SK-N-SH (cell line): ENCODE measurements at regions not wholly inside any gene's neighbourhood (a gene's known extent, or its start where the extent isn't known, plus 50 kb on each side); places are given as distances from the start of the nearest gene placed in this dataset.

Experiments
- CTCF ChIA-PET: fragments of 300-600, 350-600 bp; formaldehyde crosslinking; extraction: SDS; loops from one replicate; lab custom pipeline; 2021; lab: Yijun Ruan, JAX
- POLR2A ChIA-PET: fragments of 350-600 bp; sonication (Branson Sonifier 250); formaldehyde crosslinking; extraction: SDS; loops from one replicate; lab custom pipeline; 2020; ENCODE audit warnings: antibody characterized with exemption, inconsistent platforms; lab: Yijun Ruan, JAX
- DNase-seq: peaks from one replicate; pipeline ENCODE4 v3.0.0; 2012
- H2AFZ ChIP-seq: fragments of 200-600 bp; sonication (generic); 2 replicates; pipeline ENCODE4 v1.8.1; 2016; ENCODE audit warnings: antibody characterized with exemption, mild to moderate bottlenecking, low read depth
- H3F3A ChIP-seq: fragments of 200-600 bp; sonication (generic); replicated peaks from 2 replicates; pipeline ENCODE3; 2016; ENCODE audit warnings: antibody characterized with exemption, mild to moderate bottlenecking; ENCODE audit not compliant: insufficient read depth
- H3K27ac ChIP-seq, 2 experiments: fragments of 200-500 bp in 1 of 2; fragments of 200-600 bp in 1 of 2; sonication (Bioruptor generic) in 1 of 2; sonication (generic), shearing (Covaris generic) in 1 of 2; 2 replicates each; pipeline versions ENCODE4 v1.5.1 to v1.6.1; 2014 to 2016; ENCODE audit warnings: low read depth in 2 of 2, inconsistent platforms in 1 of 2, low read length in 1 of 2, mild to moderate bottlenecking in 1 of 2, mixed read lengths in 1 of 2
- H3K27me3 ChIP-seq: fragments of 200-600 bp; sonication (generic), shearing (Covaris generic); 2 replicates; pipeline ENCODE4 v1.6.1; 2016; ENCODE audit warnings: mixed run types; ENCODE audit not compliant: insufficient read depth
- H3K36me3 ChIP-seq, 2 experiments: fragments of 200-500 bp in 1 of 2; fragments of 200-600 bp in 1 of 2; sonication (Bioruptor generic) in 1 of 2; sonication (generic) in 1 of 2; replicated peaks in 1 of 2; 2 replicates each; pipeline versions ENCODE3 to v1.5.1; 2014 to 2016; ENCODE audit warnings: low read length in 1 of 2, mild to moderate bottlenecking in 1 of 2; ENCODE audit not compliant: insufficient read depth in 2 of 2, control insufficient read depth in 1 of 2
- H3K4me1 ChIP-seq, 2 experiments: fragments of 200-500 bp in 1 of 2; fragments of 200-600 bp in 1 of 2; sonication (Bioruptor generic) in 1 of 2; sonication (generic), shearing (Covaris generic) in 1 of 2; 2 replicates each; pipeline versions ENCODE4 v1.5.1 to v1.6.1; 2014 to 2016; ENCODE audit warnings: low read depth in 1 of 2, low read length in 1 of 2, mixed run types in 1 of 2; ENCODE audit not compliant: insufficient read depth in 2 of 2, control insufficient read depth in 1 of 2
- H3K4me2 ChIP-seq: fragments of 200-600 bp; sonication (generic), shearing (Covaris generic); 2 replicates; pipeline ENCODE4 v1.6.1; 2017; ENCODE audit warnings: mixed run types
- H3K4me3 ChIP-seq, 2 experiments: fragments of 200-500 bp in 1 of 2; fragments of 200-600 bp in 1 of 2; sonication (Bioruptor generic) in 1 of 2; sonication (generic), shearing (Covaris generic) in 1 of 2; 2 replicates each; pipeline versions ENCODE4 v1.5.1 to v1.8.1; 2014 to 2016; ENCODE audit warnings: low read depth in 2 of 2, inconsistent platforms in 1 of 2, low read length in 1 of 2, mild to moderate bottlenecking in 1 of 2, mixed read lengths in 1 of 2, moderate library complexity in 1 of 2
- H3K79me2 ChIP-seq: fragments of 200-600 bp; sonication (generic); 2 replicates; pipeline ENCODE4 v1.8.1; 2017; ENCODE audit warnings: mild to moderate bottlenecking; ENCODE audit not compliant: insufficient read depth
- H3K9ac ChIP-seq: fragments of 200-600 bp; sonication (generic); 2 replicates; pipeline ENCODE4 v1.6.1; 2017; ENCODE audit warnings: mixed run types
- H3K9me2 ChIP-seq: fragments of 200-600 bp; sonication (generic); 2 replicates; pipeline ENCODE4 v1.6.1; 2017; ENCODE audit warnings: mixed run types
- H3K9me3 ChIP-seq: fragments of 200-600 bp; sonication (generic); 2 replicates; pipeline ENCODE4 v1.6.1; 2017; ENCODE audit warnings: mixed run types, mild to moderate bottlenecking, moderate library complexity
- H4K20me1 ChIP-seq: fragments of 200-600 bp; sonication (generic); 2 replicates; pipeline ENCODE4 v1.6.1; 2017; ENCODE audit warnings: mild to moderate bottlenecking, mixed run types; ENCODE audit not compliant: insufficient read depth
- CHD2 ChIP-seq: fragments of 150-350 bp; IDR thresholded peaks from 2 replicates; pipeline ENCODE4 v1.6.1; 2018; ENCODE audit warnings: low read length; ENCODE audit not compliant: partially characterized antibody
- CTCF ChIP-seq: fragments of 200-600 bp; sonication (generic); IDR thresholded peaks from 2 replicates; pipeline ENCODE4 v1.6.1; 2017; ENCODE audit warnings: antibody characterized with exemption, mild to moderate bottlenecking, moderate library complexity
- GATA2 ChIP-seq: sonication (generic); formaldehyde crosslinking; IDR thresholded peaks from 2 replicates; pipeline ENCODE4 v1.5.0; 2020; ENCODE audit warnings: mild to moderate bottlenecking, missing genetic modification reagents
- IRF3 ChIP-seq: fragments of 150-350 bp; IDR thresholded peaks from 2 replicates; pipeline ENCODE4 v1.6.1; 2016; ENCODE audit warnings: mild to moderate bottlenecking, low read depth, low read length
- JUND ChIP-seq: IDR thresholded peaks from 2 replicates; pipeline ENCODE4 v1.4.0; 2012
- MEF2A ChIP-seq: IDR thresholded peaks from 2 replicates; pipeline ENCODE4 v1.4.0; 2012; ENCODE audit warnings: low read depth, borderline replicate concordance
- MXI1 ChIP-seq: IDR thresholded peaks from 2 replicates; pipeline ENCODE4 v1.6.1; 2012; ENCODE audit warnings: mild to moderate bottlenecking, low read depth, low read length, improper control_type of control experiment
- RAD21 ChIP-seq: IDR thresholded peaks from 2 replicates; pipeline ENCODE4 v1.6.1; 2012; ENCODE audit warnings: mild to moderate bottlenecking, low read length
- RFX5 ChIP-seq: IDR thresholded peaks from 2 replicates; pipeline ENCODE4 v1.6.1; 2012; ENCODE audit warnings: mild to moderate bottlenecking, improper control_type of control experiment, low read length
- SIN3A ChIP-seq: IDR thresholded peaks from 2 replicates; pipeline ENCODE4 v1.6.1; 2012; ENCODE audit warnings: low read depth, mild to moderate bottlenecking, low read length, moderate library complexity, borderline replicate concordance
- SMC3 ChIP-seq: IDR thresholded peaks from 2 replicates; pipeline ENCODE4 v1.6.1; 2012; ENCODE audit warnings: low read depth, low read length, improper control_type of control experiment
- TAF1 ChIP-seq: IDR thresholded peaks from 2 replicates; pipeline ENCODE4 v1.6.1; 2012; ENCODE audit warnings: low read depth, mild to moderate bottlenecking, low read length, moderate library complexity, borderline replicate concordance
- TCF12 ChIP-seq: IDR thresholded peaks from 2 replicates; pipeline ENCODE4 v1.4.0; 2012
- USF2 ChIP-seq: fragments of 150-350 bp; IDR thresholded peaks from 2 replicates; pipeline ENCODE4 v1.6.1; 2017; ENCODE audit warnings: antibody characterized with exemption, low read length, low read depth, borderline replicate concordance
- WGBS: methylation state at CpG from one replicate; pipeline ENCODE4 v1.1.6; 2017; ENCODE audit warnings: low lambda C conversion rate; 5-methylcytosine and 5-hydroxymethylcytosine counted together
- TF ChIP-seq, protein P1 (sequence below): IDR thresholded peaks from 2 replicates; pipeline ENCODE4 v1.6.1; 2012; ENCODE audit warnings: mild to moderate bottlenecking, low read depth, low read length, moderate library complexity

DNA sequence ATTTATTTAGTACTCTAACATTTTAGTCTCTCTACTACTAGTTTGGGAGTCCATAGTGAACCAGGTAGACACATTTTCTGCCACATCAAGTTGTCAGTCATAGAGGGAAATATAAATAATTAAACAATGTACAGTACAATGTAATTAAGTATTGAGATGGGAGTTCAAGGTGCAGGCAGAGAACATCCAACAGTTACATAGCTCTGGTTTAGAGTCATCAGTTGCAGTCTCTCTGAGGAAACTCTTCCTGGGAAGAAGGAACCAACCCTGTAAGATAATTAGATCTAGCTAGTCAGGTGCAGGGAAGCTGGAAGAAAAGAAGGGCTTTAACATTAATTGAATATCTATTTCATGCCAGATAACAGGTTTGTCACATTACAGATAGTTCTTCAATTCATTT is 457.9 kb upstream of the DYNLRB2 start:
- TF ChIP-seq MXI1, result no peak
- no peak for TF ChIP-seq CHD2
- TF ChIP-seq JUND, result no peak
- no peak for TF ChIP-seq CTCF
- no peak for TF ChIP-seq USF2
- TF ChIP-seq TAF1, result no peak
- no peak for TF ChIP-seq TCF12
- TF ChIP-seq IRF3, result no peak
- TF ChIP-seq, protein P1, sequence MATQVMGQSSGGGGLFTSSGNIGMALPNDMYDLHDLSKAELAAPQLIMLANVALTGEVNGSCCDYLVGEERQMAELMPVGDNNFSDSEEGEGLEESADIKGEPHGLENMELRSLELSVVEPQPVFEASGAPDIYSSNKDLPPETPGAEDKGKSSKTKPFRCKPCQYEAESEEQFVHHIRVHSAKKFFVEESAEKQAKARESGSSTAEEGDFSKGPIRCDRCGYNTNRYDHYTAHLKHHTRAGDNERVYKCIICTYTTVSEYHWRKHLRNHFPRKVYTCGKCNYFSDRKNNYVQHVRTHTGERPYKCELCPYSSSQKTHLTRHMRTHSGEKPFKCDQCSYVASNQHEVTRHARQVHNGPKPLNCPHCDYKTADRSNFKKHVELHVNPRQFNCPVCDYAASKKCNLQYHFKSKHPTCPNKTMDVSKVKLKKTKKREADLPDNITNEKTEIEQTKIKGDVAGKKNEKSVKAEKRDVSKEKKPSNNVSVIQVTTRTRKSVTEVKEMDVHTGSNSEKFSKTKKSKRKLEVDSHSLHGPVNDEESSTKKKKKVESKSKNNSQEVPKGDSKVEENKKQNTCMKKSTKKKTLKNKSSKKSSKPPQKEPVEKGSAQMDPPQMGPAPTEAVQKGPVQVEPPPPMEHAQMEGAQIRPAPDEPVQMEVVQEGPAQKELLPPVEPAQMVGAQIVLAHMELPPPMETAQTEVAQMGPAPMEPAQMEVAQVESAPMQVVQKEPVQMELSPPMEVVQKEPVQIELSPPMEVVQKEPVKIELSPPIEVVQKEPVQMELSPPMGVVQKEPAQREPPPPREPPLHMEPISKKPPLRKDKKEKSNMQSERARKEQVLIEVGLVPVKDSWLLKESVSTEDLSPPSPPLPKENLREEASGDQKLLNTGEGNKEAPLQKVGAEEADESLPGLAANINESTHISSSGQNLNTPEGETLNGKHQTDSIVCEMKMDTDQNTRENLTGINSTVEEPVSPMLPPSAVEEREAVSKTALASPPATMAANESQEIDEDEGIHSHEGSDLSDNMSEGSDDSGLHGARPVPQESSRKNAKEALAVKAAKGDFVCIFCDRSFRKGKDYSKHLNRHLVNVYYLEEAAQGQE, result no peak
- Histone ChIP-seq H3F3A (no peaks in the 10 kb centered on the region), H3K4me1 (no peaks in the 10 kb centered on the region), H4K20me1 (no peaks in the 10 kb centered on the region), H3K27me3 (no peaks in the 10 kb centered on the region), H3K9me3 (no peaks in the 10 kb centered on the region), H3K9ac (no peak overlapping the region), H3K27ac (no peak overlapping the region), H3K79me2 (no peaks in the 10 kb centered on the region), H3K9me2 (no peaks in the 10 kb centered on the region), H2AFZ (no peak overlapping the region), H3K4me2 (no peak overlapping the region), H3K36me3 (no peaks in the 10 kb centered on the region), H3K4me3 (no peak overlapping the region)
- ChIA-PET CTCF (no interaction called here), POLR2A (no interaction called here)
- DNase-seq, result no peak

- ChIA-PET POLR2A (no interaction called here), CTCF (no interaction called here)
- no peaks in the 10 kb centered on the region for H4K20me1 ChIP-seq
- H3K9me2 ChIP-seq, result no peaks in the 10 kb centered on the region
- H3K27me3 ChIP-seq, result no peaks in the 10 kb centered on the region
- H3K27ac ChIP-seq, result no peak overlapping the region
- no peak for DNase-seq
- no peak overlapping the region for H3K4me2 ChIP-seq
- 37% methylated on average over 5 of the region's 5 CpGs for WGBS
- no peaks in the 10 kb centered on the region for H3K36me3 ChIP-seq
- no peak for TF ChIP-seq RFX5
- TF ChIP-seq SMC3, result no peak
- TF ChIP-seq MEF2A, result no peak
- TF ChIP-seq RAD21, result no peak
- TF ChIP-seq SIN3A, result no peak
- TF ChIP-seq GATA2, result no peak
- no peaks in the 10 kb centered on the region for H3F3A ChIP-seq
- H3K9ac ChIP-seq, result no peak overlapping the region
- no peaks in the 10 kb centered on the region for H3K4me1 ChIP-seq
- H3K4me3 ChIP-seq, result no peak overlapping the region
- H3K9me3 ChIP-seq, result no peaks in the 10 kb centered on the region
- H2AFZ ChIP-seq, result no peak overlapping the region
- H3K79me2 ChIP-seq, result no peaks in the 10 kb centered on the region
Observed at GRCh38 chr16:80081846-80082245, 458.9 kb upstream of the DYNLRB2 start.
